ENCODE measurements at regions not wholly inside any gene's neighbourhood (a gene's known extent, or its start where the extent isn't known, plus 50 kb on each side); places are given as distances from the start of the nearest gene placed in this dataset.

GRCh38 chr11:97890466-97890865 is 1130.3 kb upstream of the CNTN5 start:
- H3K9me3 ChIP-seq: no peaks in the 10 kb centered on the region
- DNase-seq: no peak
- TF ChIP-seq POLR2A (IDR thresholded peaks at IDR 0.05) (no peak), CTCF (IDR thresholded peaks at IDR 0.05) (no peak)
- H3K27me3 ChIP-seq: no peaks in the 10 kb centered on the region
- H3K27ac ChIP-seq: no peak overlapping the region
- intact Hi-C loops (cut with DNase I): no loop called here
- H3K4me3 ChIP-seq: no peak overlapping the region
- WGBS, 2 donors: 55 to 58% methylated on average over 1 of the region's 1 CpG
- H3K36me3 ChIP-seq: no peaks in the 10 kb centered on the region
- no peaks in the 10 kb centered on the region for H3K4me1 ChIP-seq

- Histone ChIP-seq H3K4me3 (no peak overlapping the region), H3K36me3 (no peaks in the 10 kb centered on the region), H3K27me3 (no peaks in the 10 kb centered on the region), H3K4me1 (no peaks in the 10 kb centered on the region), H3K27ac (no peak overlapping the region), H3K9me3 (no peaks in the 10 kb centered on the region)
- DNase-seq: no peak
- WGBS, 2 donors: 32 to 52% methylated on average over 2 of the region's 2 CpGs
- intact Hi-C loops (cut with DNase I): no loop called here
- TF ChIP-seq CTCF (IDR thresholded peaks at IDR 0.05) (no peak), POLR2A (IDR thresholded peaks at IDR 0.05) (no peak)
Observed at GRCh38 chr11:97893612-97894011, 1127.1 kb upstream of the CNTN5 start.

GRCh38 chr11:97894978-97895377 is 1125.8 kb upstream of the CNTN5 start:
- no peaks in the 10 kb centered on the region for H3K9me3 ChIP-seq
- no peak overlapping the region for H3K27ac ChIP-seq
- 71 to 77% methylated on average over 2 of the region's 2 CpGs for WGBS, 2 donors
- H3K27me3 ChIP-seq: no peaks in the 10 kb centered on the region
- no peak for DNase-seq
- intact Hi-C loops (cut with DNase I): no loop called here
- no peaks in the 10 kb centered on the region for H3K36me3 ChIP-seq
- no peak overlapping the region for H3K4me3 ChIP-seq
- H3K4me1 ChIP-seq: no peaks in the 10 kb centered on the region
- no peak for TF ChIP-seq POLR2A (IDR thresholded peaks at IDR 0.05)
- no peak for TF ChIP-seq CTCF (IDR thresholded peaks at IDR 0.05)

GRCh38 chr11:97895572-97895971 is 1125.2 kb upstream of the CNTN5 start:
- intact Hi-C loops (cut with DNase I): no loop called here

GRCh38 chr11:97902828-97903227 is 1117.9 kb upstream of the CNTN5 start:
- no peaks in the 10 kb centered on the region for H3K36me3 ChIP-seq
- TF ChIP-seq CTCF (IDR thresholded peaks at IDR 0.05) (no peak), POLR2A (IDR thresholded peaks at IDR 0.05) (no peak)
- intact Hi-C loops (cut with DNase I): no loop called here
- H3K27me3 ChIP-seq: no peaks in the 10 kb centered on the region
- no peaks in the 10 kb centered on the region for H3K4me1 ChIP-seq
- H3K4me3 ChIP-seq: no peak overlapping the region
- DNase-seq: no peak
- H3K9me3 ChIP-seq: no peaks in the 10 kb centered on the region
- 75 to 88% methylated on average over 1 of the region's 1 CpG for WGBS, 2 donors
- H3K27ac ChIP-seq: no peak overlapping the region

More at GRCh38 chr11:97895572-97895971, 1125.2 kb upstream of the CNTN5 start:
- no peaks in the 10 kb centered on the region for H3K9me3 ChIP-seq
- H3K27me3 ChIP-seq: no peaks in the 10 kb centered on the region
- DNase-seq: no peak
- no peaks in the 10 kb centered on the region for H3K4me1 ChIP-seq
- H3K27ac ChIP-seq: no peak overlapping the region
- TF ChIP-seq CTCF (IDR thresholded peaks at IDR 0.05): no peak
- no peak for TF ChIP-seq POLR2A (IDR thresholded peaks at IDR 0.05)
- WGBS, 2 donors: 62 to 75% methylated on average over 3 of the region's 3 CpGs
- no peaks in the 10 kb centered on the region for H3K36me3 ChIP-seq
- no peak overlapping the region for H3K4me3 ChIP-seq

Measured in esophagus squamous epithelium (tissue), 5 donors.